AG04449 (cell line): ENCODE measurements at regions not wholly inside any gene's neighbourhood (a gene's known extent, or its start where the extent isn't known, plus 50 kb on each side); places are given as distances from the start of the nearest gene placed in this dataset.
"Not testable (repeated sequence)": the region's sequence is repeated elsewhere in the genome, so short reads cannot be mapped to it uniquely, and the experiment has no call there.

Experiments used
- CTCF ChIA-PET: fragments of 350-600 bp; formaldehyde crosslinking; extraction: SDS; loops from one replicate; lab custom pipeline; 2021; ENCODE audit warnings: antibody characterized with exemption; lab: Yijun Ruan, JAX
- POLR2A ChIA-PET: fragments of 400-600, 350-600 bp; formaldehyde crosslinking; extraction: SDS; loops from one replicate; lab custom pipeline; 2020; ENCODE audit warnings: antibody characterized with exemption, inconsistent platforms; lab: Yijun Ruan, JAX
- DNase-seq: peaks from one replicate; pipeline ENCODE4 v3.0.0-alpha.2; 2010; ENCODE audit warnings: low read depth, low spot score
- H3K4me3 ChIP-seq: 2 replicates; pipeline ENCODE4 v1.5.1; 2011; ENCODE audit warnings: low read depth, mild to moderate bottlenecking, control low read depth, low read length
- CTCF ChIP-seq: IDR thresholded peaks from one replicate; pipeline ENCODE4 v1.5.1; 2011; ENCODE audit warnings: mild to moderate bottlenecking, moderate library complexity, low read length, control low read depth, inconsistent platforms; ENCODE audit not compliant: insufficient read depth; ENCODE audit errors: missing control alignments

- H3K4me3 ChIP-seq = no peak overlapping the region
- ChIA-PET POLR2A (no interaction called here), CTCF (no interaction called here)
- TF ChIP-seq CTCF = no peak
- DNase-seq = no peak
These were observed 242.4 kb upstream of the ACO1 start for GRCh38 chr9:32142074-32142473.

GRCh38 chr9:32148553-32148952, 235.9 kb upstream of the ACO1 start:
- POLR2A ChIA-PET, CTCF ChIA-PET, DNase-seq, H3K4me3 ChIP-seq: not testable (repeated sequence)

- no peak for DNase-seq
- POLR2A ChIA-PET = no interaction called here
- no peak overlapping the region for H3K4me3 ChIP-seq
- CTCF ChIA-PET = no interaction called here
- TF ChIP-seq CTCF = no peak
These were observed 223.2 kb upstream of the ACO1 start for GRCh38 chr9:32161209-32161608.

- ChIA-PET CTCF (no interaction called here), POLR2A (no interaction called here)
- no peak for DNase-seq
- H3K4me3 ChIP-seq = no peak overlapping the region
- no peak for TF ChIP-seq CTCF
These were observed 222.7 kb upstream of the ACO1 start for GRCh38 chr9:32161720-32162119.

- POLR2A ChIA-PET, CTCF ChIA-PET, H3K4me3 ChIP-seq, DNase-seq: not testable (repeated sequence)
These were observed 218.1 kb upstream of the ACO1 start for GRCh38 chr9:32166316-32166715.

- H3K4me3 ChIP-seq = no peak overlapping the region
- CTCF ChIA-PET = no interaction called here
- POLR2A ChIA-PET = no interaction called here
- TF ChIP-seq CTCF = no peak
- no peak for DNase-seq
These were observed 213.1 kb upstream of the ACO1 start for GRCh38 chr9:32171339-32171738.

- no peak overlapping the region for H3K4me3 ChIP-seq
- CTCF ChIA-PET = no interaction called here
- DNase-seq = no peak
- POLR2A ChIA-PET = no interaction called here
- no peak for TF ChIP-seq CTCF
These were observed 212.2 kb upstream of the ACO1 start for GRCh38 chr9:32172256-32172655.
